CD4-positive, alpha-beta T cell treated with Interleukin-17A for 4 hours (primary cell): ENCODE measurements at regions not wholly inside any gene's neighbourhood (a gene's known extent, or its start where the extent isn't known, plus 50 kb on each side); places are given as distances from the start of the nearest gene placed in this dataset.
"Not testable (repeated sequence)": the region's sequence is repeated elsewhere in the genome, so short reads cannot be mapped to it uniquely, and the experiment has no call there.

Experiments used
- DNase-seq: peaks from one replicate; pipeline ENCODE4 v3.0.0-alpha.2; 2020; ENCODE audit warnings: mixed read lengths

DNA sequence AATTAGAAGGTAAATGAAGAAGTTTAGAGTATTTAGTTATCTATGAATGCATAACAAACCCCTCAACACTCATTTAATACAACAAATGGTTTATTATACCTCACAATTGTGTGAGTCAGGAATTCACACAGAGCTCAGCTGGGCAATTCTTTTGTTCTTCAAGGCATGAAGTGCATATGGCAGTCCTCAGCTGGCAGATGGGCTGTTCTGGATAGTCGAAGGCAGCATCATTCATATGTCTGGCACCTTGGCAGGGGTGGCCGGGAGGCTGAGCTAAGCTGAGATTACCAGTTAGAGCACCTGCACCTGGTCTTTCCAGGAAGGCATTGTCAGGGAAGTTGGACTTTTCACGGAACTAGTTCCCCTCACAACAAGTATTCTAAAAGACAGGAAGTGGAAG, 286.2 kb upstream of the DUSP10 start:
- DNase-seq = no peak

DNA sequence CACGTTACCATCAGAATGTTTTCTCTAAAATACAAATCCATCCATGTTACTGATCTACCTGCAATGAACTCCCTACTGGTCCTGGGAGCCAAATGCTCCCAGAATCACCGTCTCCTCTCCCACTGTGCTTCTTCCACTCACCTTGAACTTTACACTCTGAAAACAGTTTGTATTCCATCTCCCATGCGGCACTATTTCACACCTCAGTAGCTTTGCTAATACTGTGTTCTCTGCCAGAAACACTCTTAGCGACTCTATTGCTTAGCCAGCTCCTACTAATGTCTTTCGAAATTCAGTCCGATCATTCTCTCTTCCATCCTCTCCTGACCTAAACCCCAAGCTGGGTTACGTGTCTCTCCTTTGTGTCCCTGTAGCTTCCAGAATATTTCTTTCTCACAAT, 284.4 kb upstream of the DUSP10 start:
- DNase-seq = no peak

DNA sequence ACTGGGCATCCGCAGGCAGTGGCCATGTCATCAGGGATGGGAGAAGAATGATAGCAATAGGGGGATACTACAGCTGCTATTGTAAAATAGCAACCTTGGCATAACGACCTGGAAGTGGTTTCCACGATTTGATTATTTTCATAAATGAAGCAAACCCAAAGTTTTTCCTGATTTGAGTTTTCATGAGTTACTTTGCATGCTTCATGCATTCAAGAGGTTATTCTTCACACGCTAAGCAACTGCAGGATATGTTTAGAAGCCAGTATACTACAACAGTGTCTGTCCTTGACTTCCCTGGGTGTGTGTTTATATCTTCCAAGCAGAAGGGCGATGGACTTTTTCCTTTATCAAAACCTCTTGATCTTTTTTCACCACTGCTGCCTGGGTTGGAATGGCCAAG, 281.1 kb upstream of the DUSP10 start:
- DNase-seq = no peak

DNA sequence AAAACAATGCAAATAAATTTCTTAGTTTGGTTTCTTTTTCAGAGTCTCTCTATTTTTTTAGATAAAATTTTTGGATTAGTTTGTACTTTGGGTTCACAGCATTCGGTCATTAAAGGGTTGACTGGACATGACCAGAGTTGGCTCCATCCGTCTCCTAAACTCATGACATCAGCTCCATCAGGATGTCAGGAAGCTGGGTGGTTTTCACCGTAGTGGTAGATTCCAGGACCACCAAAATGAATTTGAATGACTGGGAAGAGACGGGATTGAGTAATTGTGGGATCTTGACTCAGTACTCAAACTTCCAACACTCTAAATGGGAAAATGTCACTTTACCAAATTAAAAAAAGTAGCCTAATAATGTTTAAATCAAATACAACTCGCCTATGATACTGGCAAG, 279.2 kb upstream of the DUSP10 start:
- no peak for DNase-seq

DNA sequence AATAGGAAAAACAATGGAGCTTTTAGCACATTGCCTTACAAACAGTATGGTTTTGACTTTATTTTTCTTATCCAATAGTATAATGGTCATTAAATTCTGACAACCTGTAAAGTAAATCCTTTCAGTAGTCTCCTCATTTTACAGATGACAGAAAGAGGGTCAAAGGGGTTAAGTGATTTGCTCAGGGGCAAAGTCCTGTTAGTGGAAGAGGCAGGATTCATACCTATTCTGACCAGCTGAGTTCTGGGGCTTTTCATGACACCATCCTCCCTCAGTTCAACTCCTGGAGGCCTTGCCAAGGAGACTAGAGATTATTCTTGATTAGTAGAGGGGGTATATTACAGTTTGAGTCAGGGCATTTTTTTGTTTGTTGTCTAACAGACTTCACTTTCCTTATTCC, 278.7 kb upstream of the DUSP10 start:
- DNase-seq = no peak

DNA sequence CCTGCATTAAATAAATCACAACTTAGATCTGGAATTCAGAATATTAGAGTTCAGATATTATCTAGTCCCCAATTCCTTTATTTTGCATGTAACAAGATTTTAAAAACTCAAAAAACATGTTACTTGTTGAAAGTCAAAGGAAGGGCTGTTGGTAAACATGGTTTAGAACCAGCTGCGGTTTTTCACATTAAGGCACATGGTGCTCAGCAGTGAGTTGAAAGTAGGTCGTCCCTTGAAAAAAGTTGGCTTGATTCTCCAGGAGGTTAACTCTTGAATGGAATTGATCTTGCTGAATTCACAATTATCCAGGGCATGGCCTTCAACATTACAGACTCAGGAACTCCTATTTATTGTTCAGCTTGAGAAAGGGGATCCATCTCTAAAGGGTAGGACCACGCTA, 277.1 kb upstream of the DUSP10 start:
- no peak for DNase-seq

DNA sequence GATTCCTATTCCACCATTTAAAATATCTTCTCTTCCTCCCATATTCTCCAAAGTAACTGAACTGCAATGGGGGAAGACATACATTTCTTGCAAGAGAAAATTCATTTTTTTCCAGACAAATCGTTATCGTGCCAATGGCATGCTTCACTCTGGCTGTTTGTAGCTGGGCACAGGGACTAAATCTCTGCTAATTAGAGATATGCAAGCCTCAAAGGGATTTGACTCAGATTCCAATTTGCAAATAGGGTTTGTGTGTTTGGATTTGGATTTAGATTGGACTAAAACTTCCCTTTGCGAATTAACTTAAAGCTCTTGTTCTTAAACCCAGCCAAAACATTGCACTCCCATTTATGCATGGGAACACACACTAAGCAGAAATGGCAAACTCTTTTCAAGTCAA, 276.2 kb upstream of the DUSP10 start:
- DNase-seq = no peak

DNA sequence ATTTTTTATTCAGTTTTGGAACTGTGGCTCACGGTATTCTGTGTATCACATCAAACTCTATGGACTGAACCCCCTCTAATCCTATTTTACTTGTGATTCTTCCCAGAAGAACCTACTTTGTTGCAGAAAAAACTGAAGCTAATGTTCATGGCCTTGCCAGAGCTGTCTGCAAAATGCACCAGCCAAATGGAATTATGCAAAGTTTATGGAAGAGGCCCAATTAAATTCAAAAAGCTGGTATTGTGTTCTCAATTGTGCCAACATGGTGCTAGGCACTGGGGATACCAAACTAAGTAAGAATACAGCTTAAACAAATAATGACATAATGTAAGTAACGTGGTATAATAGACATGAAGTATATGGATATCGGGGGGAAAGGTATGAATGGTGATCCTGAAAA, 273.8 kb upstream of the DUSP10 start:
- DNase-seq = no peak

DNA sequence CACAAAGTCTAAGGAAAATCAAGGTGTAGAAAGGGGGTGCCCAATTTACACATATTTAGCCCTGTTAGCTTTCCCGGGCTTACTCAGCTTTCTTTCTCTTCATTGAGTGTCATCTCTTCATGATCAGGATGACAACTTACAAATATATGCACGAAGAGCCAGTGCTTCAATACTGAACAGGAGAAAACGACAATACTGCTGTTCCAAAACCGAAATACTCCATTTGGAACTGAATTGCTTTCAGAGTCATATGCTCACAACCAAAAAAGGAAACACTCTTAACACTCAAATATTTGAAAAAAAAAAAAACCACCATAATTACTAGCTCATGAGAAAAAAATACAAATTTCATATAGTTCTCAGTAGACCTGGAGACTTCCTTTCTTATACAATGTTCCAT, 272.1 kb upstream of the DUSP10 start:
- no peak for DNase-seq

DNA sequence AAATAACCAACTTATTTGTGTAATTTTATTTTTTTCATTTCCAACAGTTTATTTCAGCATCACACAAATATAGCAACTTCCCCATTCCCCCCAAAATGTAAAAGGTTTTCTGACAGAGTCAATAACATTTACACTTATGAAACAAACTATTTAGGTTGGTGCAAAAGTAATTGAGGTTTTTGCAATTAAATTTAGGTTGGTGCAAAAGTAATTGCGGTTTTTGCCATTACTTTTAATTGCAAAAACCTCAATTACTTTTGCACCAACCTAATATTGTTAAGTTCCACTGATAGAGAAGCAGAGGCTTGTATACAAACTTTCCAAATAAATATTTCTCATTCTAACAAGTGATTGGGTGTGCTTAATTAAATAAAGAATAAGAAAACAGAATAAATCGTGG, 270.9 kb upstream of the DUSP10 start:
- no peak for DNase-seq

DNA sequence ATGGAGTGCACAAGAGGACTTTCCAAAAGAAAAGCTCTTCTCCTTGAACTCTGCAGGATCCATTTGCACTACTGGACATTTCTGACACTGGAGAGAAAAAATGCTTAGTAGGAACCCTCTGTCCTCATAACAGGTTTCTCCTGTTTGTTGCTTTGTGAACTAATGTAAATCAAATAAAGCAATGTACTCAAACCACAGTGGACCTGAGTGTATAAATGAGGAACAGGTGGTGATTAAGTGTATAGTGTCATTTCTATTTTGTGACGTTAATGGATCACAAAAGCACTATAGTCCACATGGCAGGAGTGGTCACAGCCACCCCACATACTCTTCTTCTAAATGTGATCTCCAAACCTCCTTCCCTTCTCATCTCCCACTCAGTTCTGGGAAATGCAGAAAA, 268.4 kb upstream of the DUSP10 start:
- DNase-seq = no peak

DNA sequence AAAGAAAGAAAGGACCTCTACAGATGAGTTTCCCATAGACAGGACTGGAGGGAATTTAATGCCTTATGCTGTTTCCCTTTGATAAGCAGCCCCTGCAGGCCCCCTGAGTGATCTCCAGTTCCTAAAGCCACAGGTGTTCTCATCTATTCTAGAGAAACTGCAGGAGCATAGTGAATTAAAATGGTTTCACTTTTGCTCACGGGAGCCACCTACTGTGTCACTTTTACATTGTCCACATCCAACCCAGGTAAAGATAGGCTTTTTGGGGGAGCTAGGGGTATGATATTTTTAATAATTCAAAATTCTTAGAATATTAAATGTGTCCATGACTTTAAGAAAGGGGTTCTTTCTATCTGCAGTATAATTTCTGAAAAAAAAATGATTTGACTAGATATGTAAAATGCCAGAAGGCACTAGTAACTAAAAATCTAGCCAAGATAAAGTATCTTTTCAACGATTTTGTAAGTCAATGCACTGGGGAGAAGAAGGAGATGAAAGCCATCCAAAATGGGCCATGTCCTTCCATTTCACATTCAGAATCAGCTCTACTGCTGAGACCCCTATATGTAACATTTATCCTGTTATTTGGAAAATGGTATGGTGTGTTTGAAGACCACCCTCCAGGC, 267.3 kb upstream of the DUSP10 start:
- peak; percentile 27 for DNase-seq

DNA sequence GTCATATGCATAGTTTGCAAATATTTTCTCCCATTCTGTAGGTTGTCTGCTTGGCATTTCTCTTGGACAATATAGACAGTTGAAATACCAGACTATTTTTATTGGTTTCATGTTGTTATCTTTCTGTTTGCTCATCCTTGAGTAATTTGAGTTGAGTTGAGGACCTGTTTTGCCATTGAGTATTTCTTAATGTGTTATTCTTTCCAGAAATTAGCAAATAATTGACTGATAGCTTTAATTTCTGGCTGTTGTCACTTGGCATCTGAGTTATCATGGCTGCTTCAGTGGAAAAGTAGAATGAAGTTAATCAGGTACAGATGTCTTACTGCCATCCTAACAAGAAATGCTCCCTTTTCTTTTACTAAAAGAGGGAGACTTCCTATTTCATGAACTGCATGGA, 264.8 kb upstream of the DUSP10 start:
- no peak for DNase-seq

DNA sequence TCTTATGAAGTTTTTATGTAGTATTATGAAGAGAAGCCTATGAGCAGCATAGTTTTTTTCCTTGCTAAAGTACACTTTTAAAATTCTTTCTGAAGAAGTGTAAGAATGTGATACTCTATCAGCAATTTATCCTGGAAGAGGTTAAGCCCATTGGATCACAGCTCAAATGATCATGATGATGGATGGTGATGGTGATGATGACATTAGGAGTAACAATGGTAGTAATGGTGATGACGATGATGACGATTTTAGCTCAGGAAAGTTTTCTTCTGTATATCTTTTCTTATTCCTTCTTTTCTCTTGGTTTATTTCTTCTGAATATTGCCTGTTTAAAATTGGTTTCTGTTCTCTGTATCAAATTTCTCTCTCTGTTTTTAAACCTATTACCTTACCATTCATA, 262.9 kb upstream of the DUSP10 start:
- no peak for DNase-seq

DNA sequence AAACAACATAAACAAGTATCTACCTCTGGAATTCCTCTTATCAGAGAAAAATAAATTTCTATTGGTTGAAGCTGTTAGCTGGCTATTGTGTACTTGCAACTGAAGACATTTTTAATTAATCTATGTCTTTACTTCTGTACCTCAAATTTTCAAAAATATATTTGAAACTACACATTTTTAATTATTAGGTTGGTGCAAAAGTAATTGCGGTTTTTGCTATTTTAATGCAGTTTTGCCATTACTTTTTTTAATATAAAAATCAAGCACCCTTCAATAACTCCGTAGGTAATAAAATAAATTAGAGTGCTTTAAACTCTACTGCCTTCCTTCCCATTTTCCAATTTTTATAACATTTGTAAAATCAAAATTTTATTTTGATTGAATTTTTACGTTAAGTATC, 262.1 kb upstream of the DUSP10 start:
- no peak for DNase-seq

DNA sequence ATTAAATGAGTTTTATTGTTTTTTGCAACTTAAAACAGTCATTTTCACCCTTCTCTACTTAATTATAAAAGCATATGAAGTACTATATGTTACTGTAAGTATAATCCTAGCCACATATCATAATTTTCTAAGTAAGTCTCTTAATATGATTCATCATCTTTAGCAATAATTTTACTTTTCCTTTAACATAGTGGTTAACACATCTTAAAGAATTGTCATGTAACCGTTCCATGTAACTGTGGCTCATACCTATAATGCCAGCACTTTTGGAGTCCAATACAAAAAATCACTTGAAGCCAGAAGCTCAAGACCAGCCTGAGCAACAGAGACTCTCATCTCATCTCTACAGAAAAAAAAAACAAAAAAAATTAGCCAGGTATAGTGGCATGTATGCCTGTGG, 260.6 kb upstream of the DUSP10 start:
- DNase-seq = no peak

DNA sequence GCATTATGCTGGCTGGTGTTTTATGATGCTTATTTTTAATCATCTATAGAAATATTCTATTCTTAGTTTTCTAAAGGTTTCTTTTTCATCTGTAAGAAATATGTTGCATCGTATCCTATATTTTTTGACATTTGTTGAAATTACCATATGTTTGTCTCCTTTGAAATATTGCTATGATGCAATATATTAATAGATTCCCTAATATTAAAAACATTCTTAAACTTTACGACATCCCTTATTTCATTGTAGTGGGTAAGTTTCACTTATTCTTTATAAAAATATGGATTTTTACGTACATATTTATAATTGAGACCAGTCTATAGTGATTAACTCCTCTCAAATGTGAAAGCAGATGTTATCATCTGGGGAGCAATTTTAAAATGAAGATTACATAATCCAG, 258.2 kb upstream of the DUSP10 start:
- no peak for DNase-seq

DNA sequence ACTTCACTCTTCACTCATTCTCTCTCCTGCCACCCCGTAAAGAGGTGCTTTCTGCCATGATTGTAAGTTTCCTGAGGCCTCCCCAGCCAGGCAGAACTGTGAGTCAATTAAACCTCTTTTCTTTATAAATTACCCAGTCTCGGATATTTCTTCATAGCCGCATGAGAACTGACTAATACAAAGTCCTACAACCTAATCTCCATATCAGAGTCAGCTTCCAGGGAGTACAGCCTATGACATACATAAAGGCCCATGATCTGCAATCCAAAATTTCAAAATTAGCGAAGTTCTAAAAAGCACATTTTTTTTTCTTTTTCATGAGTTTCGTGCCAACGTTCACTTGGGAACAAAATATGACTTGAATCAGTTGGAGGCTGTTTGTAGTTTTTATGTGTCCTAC, 256.9 kb upstream of the DUSP10 start:
- no peak for DNase-seq

DNA sequence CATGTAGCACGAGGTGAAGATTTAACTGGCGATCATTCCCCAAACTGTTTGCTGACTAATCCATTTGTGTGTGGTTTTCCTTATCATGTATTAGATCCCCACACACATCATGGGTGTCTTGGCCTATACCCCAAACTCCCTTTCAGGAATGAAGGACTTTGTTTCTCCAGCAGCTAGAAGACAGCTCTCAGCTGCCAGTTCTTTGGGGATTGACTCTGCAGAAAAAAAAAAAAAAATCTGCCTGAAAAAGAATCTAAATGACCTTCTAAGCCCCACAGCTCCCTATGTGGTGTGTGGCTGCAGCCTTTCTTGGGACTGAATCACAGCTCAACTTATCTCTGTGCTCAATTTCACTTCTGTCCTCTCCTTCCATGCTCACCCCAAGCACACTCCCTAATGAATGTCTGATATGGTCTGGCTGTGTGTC, 256.3 kb upstream of the DUSP10 start:
- no peak for DNase-seq

DNA sequence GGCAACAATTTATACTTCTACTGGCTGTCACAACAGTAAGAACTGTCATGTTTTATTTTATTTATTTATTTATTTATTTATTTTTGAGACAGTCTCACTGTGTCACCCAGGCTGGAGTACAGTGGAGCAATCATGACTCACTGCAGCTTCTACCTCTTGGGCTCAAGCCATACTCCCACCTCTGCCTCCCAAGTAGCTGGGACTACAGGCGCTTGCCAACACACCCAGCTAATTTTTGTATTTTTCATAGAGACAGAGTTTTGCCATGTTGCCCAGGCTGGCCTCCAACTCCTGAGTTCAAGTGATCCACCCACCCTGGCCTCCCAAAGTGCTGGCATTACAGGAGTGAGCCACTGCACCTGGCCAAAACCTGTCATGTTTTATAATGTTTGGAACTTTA, 255.1 kb upstream of the DUSP10 start:
- DNase-seq = not testable (repeated sequence)

DNA sequence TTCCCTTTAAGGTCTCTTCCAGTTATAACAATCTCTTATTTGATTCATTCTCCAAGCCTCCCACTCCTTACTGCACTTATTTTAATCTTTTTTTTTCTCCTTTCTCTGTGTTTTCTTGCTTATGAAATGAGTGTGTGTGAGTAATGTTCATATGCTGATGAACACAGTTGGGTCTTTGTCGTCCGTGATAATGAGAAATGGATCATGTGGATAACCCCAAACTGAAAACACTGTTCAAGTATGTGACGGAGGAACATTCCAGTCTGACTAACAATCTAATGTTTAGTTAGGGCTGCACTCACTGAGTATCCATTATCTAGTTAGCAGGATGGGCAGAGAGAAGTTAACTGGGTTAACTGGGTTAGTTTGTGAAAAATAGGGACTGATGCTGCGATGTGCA, 253.1 kb upstream of the DUSP10 start:
- DNase-seq = no peak

DNA sequence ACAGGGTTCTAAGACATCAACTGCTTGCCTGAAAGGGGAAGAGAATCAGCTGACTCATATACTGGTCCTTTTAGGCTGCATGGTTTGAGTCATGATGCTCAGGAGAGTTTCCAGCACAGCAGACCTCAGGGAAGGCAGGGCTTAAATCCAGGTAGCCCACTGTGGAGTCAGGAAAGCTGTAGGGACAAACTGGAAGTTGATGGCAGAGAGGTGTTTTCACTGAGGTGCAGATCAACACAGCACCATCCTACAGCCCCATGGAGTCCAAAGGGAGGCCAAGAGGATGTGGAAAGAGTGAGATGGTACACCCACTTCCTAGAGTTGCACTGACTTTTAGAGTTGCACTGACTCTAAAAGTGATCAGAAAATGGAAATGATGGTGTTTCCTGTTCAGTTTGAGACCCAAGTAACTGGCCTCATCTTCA, 252.4 kb upstream of the DUSP10 start:
- DNase-seq = no peak

DNA sequence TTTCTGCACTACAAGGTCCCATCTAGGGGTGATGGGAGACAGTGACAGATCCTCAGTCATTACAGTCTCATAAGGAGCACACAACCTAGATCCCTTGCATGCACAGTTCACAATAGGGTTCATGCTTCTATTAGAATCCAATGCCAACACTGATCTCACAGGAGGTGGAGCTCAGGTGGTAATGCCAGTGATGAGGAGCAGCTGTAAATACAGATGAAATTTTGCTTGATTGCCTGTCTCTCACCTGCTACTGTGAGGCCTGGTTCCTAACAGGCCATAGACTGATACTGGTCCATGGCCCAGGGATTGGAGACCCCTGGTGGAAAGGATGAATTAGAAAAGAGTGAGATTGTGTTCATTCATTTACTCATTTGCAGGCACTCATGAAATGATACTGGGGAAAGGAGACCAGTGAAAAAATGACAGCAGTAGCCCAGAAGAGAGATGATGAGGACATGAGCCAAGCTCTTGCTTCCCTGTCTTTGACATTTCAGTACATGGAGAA, 251.6 kb upstream of the DUSP10 start:
- no peak for DNase-seq

DNA sequence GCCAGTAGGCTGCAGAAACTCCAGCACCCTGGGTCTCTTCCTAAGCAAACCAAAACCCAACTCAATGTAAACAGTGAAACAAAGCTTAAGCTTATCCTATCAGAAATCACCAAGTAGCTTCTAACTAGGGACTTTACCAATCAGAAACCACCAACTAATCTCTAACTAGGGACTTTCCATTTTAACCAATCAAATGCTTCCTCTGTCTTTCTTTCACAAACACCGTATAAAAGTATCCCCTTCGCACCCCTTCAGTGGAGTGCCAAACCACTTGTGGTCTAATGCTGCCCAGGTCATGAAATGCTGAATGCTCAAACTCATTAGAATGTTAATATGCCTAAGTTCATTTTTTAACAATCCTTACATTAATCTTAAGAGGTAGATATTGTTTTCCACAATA, 250.5 kb upstream of the DUSP10 start:
- DNase-seq = no peak

DNA sequence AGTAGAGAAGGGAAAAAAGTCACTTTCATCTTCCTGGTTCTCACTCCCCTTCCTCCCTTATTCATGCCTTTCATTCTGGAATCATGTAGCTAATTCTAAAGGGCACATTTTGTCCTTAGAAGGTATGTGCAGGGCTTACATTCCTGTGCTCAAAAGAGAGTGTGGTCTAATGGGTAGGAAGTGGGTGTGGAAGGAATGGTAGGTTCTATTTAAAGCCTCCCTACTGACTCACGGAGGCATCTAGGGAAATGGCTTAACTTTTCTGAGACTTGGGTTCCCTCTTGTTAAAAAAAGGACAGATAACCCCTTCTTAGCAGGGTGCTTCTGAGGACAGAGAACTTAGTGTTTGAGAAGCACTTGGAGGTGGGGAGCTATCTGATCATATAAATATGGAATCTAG, 249.3 kb upstream of the DUSP10 start:
- DNase-seq = no peak

DNA sequence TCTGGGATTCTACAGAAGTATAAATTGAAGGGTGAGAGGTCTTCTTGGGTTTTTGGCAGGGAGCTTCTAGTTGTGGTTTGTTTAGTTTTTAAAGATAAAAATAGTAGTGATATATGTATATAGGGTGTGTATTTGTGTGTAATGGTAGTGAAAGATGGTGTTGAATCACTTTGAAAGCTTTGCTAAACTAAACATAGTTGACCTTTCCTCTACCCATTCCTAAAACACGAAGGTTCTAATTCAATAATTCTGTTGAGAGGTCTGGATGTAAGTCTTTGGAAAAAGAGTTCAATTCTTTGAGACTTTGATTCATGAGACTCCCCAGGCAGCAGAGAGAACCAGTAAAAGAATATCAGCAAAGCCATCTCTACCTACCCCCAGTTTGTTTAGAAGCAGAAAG, 247.9 kb upstream of the DUSP10 start:
- no peak for DNase-seq
